ENCODE measurements at regions not wholly inside any gene's neighbourhood (a gene's known extent, or its start where the extent isn't known, plus 50 kb on each side); places are given as distances from the start of the nearest gene placed in this dataset.

DNA sequence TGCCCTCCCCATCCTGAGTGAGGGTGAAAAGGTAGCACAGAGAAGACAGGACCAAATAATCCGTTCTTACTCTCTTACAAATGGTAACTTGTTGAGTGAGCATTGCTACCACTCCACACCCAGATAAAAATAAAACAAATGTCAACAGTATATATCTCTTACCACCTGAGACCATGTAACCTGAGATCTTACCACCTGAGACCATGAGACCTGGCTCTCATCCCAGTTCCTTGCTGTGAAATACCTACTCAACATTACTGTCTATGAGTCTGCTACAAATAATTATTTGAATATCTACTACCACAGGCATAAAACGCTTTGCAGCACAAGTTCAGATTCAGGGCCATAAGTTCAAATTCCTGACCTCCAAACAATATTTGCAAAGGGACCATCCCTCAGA is 234.7 kb downstream of the C1D start:
- TF ChIP-seq, protein P1, sequence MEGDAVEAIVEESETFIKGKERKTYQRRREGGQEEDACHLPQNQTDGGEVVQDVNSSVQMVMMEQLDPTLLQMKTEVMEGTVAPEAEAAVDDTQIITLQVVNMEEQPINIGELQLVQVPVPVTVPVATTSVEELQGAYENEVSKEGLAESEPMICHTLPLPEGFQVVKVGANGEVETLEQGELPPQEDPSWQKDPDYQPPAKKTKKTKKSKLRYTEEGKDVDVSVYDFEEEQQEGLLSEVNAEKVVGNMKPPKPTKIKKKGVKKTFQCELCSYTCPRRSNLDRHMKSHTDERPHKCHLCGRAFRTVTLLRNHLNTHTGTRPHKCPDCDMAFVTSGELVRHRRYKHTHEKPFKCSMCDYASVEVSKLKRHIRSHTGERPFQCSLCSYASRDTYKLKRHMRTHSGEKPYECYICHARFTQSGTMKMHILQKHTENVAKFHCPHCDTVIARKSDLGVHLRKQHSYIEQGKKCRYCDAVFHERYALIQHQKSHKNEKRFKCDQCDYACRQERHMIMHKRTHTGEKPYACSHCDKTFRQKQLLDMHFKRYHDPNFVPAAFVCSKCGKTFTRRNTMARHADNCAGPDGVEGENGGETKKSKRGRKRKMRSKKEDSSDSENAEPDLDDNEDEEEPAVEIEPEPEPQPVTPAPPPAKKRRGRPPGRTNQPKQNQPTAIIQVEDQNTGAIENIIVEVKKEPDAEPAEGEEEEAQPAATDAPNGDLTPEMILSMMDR (IDR thresholded peaks at IDR 0.05 in 4 of 5, conservative IDR thresholded peaks at IDR 0.05 in 1 of 5): no peak
- TF ChIP-seq POLR2A (IDR thresholded peaks at IDR 0.05): no peak

All from gastrocnemius medialis (tissue), 4 donors.